ENCODE measurements at regions not wholly inside any gene's neighbourhood (a gene's known extent, or its start where the extent isn't known, plus 50 kb on each side); places are given as distances from the start of the nearest gene placed in this dataset.

DNA sequence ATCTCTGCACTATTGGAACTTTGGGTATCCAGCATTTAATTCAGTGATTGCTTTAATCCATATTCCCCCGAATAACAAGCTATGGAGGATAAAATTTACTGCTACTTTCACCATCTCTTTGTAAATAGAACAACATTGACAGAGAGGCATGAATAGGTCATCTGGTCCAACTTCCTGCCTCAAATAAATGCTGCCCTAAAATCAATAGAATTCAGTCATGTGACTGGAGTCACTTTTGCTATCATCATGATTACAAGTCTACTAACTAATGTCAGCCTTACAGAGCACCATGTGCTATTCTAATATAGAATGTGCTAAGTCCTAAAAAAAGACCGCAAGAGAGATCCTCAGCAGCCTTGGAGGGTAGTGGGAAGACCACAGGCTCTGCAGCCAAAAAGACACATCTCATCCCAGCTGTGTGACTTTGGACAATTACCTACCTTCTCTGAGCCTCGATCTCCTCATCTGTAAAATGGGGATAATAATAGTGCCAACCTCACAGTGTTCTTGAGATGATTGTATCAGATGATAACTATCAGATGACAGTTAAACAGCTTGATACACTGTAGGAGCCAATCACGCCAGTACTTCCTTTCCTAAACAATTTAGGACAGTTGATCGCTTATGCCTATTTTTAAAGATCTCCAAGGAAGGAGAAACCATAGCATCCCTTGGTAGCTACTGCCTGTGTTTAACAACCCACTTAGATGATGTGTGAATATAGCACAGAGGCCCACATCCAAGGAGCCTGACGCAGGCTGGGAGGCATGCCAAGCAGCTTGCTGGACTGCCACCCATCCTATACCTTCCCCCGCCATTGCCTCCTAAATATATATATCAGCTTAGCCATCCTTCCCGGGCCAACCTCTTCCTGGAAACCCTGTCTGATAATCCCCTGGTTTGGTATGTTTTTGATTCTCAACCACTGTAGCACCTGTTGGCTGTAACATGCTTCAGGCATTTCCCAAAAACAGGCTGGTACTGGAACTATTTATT lies 77.3 kb upstream of the PHF21A start:
- intact Hi-C loops (cut with DNase I): no loop called here
- Histone ChIP-seq H3K27ac (no peak overlapping the region), H3K36me3 (replicated peaks in 1 of 2) (no peaks in the 10 kb centered on the region), H3K4me1 (replicated peaks in 1 of 2) (no peaks in the 10 kb centered on the region), H3K4me3 (no peak overlapping the region), H3K9me3 (replicated peaks in 1 of 3) (no peaks in the 10 kb centered on the region), H3K27me3 (no peaks in the 10 kb centered on the region)
- 82 to 92% (median 85%) methylated on average over 7 to 8 of the region's 8 CpGs for WGBS, 4 donors
- TF ChIP-seq, protein P1, sequence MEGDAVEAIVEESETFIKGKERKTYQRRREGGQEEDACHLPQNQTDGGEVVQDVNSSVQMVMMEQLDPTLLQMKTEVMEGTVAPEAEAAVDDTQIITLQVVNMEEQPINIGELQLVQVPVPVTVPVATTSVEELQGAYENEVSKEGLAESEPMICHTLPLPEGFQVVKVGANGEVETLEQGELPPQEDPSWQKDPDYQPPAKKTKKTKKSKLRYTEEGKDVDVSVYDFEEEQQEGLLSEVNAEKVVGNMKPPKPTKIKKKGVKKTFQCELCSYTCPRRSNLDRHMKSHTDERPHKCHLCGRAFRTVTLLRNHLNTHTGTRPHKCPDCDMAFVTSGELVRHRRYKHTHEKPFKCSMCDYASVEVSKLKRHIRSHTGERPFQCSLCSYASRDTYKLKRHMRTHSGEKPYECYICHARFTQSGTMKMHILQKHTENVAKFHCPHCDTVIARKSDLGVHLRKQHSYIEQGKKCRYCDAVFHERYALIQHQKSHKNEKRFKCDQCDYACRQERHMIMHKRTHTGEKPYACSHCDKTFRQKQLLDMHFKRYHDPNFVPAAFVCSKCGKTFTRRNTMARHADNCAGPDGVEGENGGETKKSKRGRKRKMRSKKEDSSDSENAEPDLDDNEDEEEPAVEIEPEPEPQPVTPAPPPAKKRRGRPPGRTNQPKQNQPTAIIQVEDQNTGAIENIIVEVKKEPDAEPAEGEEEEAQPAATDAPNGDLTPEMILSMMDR (IDR thresholded peaks at IDR 0.05): no peak
- TF ChIP-seq POLR2A (IDR thresholded peaks at IDR 0.05): no peak
- no peak for DNase-seq

DNA sequence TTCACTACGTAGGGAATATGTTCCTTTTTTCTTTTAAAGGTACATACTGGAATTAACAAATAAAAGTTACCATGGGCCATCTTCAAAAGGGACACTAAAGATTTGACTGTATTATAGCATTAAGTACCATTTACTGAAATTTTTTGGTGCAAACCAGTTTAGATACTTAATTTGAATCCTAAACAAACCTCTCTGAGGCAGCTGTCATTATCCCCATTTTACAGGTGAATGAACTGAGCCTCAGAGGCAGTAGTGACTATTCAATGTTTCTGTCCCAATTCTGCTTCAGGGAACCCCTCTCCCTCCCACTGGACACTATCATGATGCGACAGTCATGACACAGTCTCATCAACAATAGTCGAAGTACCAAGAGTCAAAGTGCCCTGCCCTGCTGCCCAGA lies 76.2 kb upstream of the PHF21A start:
- DNase-seq: no peak
- no peaks in the 10 kb centered on the region for H3K27me3 ChIP-seq
- no peak overlapping the region for H3K4me3 ChIP-seq
- H3K4me1 ChIP-seq (replicated peaks in 1 of 2): no peaks in the 10 kb centered on the region
- H3K36me3 ChIP-seq (replicated peaks in 1 of 2): no peaks in the 10 kb centered on the region
- no peak for TF ChIP-seq POLR2A (IDR thresholded peaks at IDR 0.05)
- TF ChIP-seq, protein P1 (IDR thresholded peaks at IDR 0.05): no peak
- WGBS, 4 donors: 74 to 81% (median 78%) methylated on average over 3 of the region's 3 CpGs
- no peak overlapping the region for H3K27ac ChIP-seq
- intact Hi-C loops (cut with DNase I): no loop called here
- H3K9me3 ChIP-seq (replicated peaks in 1 of 3): no peaks in the 10 kb centered on the region

DNA sequence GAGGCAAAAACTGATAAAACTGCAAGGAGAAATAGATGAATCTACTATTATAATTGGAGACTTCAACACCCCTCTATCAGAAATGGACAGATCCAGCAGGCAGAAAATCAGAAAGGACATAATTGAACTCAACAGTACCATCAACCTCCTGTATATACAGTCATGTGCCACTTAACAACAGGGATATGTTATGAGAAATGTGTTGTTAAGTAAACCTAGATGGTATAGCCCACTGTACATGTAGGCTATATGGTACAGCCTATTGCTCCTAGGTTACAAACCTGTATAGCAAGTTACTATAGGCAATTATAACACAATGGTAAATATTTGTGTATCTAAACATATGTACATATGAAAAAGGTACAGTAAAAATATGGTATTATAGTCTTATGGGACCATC lies 66.8 kb upstream of the PHF21A start:
- no peaks in the 10 kb centered on the region for H3K4me1 ChIP-seq (replicated peaks in 1 of 2)
- no peaks in the 10 kb centered on the region for H3K27me3 ChIP-seq
- DNase-seq: no peak
- TF ChIP-seq POLR2A (IDR thresholded peaks at IDR 0.05): no peak
- TF ChIP-seq, protein P1 (IDR thresholded peaks at IDR 0.05): no peak
- no peaks in the 10 kb centered on the region for H3K36me3 ChIP-seq (replicated peaks in 1 of 2)
- no peaks in the 10 kb centered on the region for H3K9me3 ChIP-seq (replicated peaks in 1 of 3)
- intact Hi-C loops (cut with DNase I): no loop called here
- no peak overlapping the region for H3K27ac ChIP-seq
- no peak overlapping the region for H3K4me3 ChIP-seq

DNA sequence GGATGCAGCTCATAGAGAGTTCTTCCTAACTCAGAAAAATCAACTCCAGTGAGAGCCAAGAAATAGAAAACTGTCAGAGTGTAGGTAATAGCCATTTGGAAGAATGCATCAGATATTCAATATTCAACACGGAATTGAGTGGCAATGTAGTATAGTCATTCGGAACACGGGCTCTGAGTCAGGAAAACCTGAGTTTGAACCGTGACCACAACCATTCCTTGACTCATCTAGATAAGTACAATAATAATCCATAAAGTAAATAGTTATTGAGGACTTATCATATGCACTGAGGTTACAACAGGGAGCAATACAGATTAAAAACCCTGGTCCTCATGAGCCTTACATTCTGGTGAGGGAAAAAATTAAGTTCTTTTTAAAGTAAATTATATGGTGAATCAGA lies 62.6 kb upstream of the PHF21A start:
- TF ChIP-seq, protein P1 (IDR thresholded peaks at IDR 0.05): no peak
- no peak for TF ChIP-seq POLR2A (IDR thresholded peaks at IDR 0.05)
- no peaks in the 10 kb centered on the region for H3K36me3 ChIP-seq (replicated peaks in 1 of 2)
- WGBS, 4 donors: 83 to 94% (median 87%) methylated on average over 4 of the region's 4 CpGs
- H3K4me3 ChIP-seq: no peak overlapping the region
- no peaks in the 10 kb centered on the region for H3K9me3 ChIP-seq (replicated peaks in 1 of 3)
- H3K27ac ChIP-seq: no peak overlapping the region
- H3K27me3 ChIP-seq: no peaks in the 10 kb centered on the region
- DNase-seq: no peak
- H3K4me1 ChIP-seq (replicated peaks in 1 of 2): no peaks in the 10 kb centered on the region
- intact Hi-C loops (cut with DNase I): no loop called here

Measured in adrenal gland (tissue), 9 donors.